ENCODE measurements at regions not wholly inside any gene's neighbourhood (a gene's known extent, or its start where the extent isn't known, plus 50 kb on each side); places are given as distances from the start of the nearest gene placed in this dataset.

DNA sequence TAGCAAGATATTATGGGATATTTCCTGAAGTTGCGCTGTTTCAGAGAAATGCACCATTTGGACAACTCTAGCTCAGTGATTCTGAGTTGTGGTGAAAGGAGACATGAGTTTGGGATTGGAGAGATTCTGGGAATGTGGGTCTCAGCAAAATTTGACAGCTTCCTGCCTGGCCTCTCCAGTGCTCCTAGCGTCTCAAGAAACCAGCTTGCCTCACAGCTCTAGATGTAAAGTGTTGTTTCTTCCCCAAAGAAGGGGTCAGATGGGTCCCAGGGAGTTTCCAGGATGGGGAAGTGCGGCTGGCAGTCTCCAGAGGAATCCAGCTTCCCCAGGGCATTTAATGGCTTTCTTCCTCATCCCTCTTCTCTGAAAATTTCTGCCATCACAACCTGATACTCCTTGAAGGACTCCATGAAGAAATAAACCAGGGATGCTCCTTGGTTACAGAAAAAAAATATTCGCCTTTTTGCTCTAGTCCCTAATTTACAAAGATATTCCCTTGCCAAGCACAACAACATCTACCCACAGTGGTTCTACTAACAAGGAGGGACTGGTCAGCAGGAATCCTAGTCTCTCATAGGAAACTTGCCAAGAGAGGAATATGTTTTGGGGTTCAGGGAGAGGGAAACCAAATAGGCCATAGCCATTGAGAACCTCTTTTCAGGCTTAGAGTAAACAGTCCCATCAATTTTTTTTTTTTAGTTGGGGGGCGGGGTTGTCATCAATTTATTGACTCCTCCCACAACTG lies 185.4 kb upstream of the E2F8 start:
- no peak for TF ChIP-seq CSRNP3 (CRISPR knock-in tag; IDR thresholded peaks at IDR 0.05)
- no peak for TF ChIP-seq OSR1 (CRISPR knock-in tag; IDR thresholded peaks at IDR 0.05)
- no peak for TF ChIP-seq TOX (CRISPR knock-in tag; IDR thresholded peaks at IDR 0.05; ENCODE audit: borderline replicate concordance)
- no peak for TF ChIP-seq CSDC2 (CRISPR knock-in tag; IDR thresholded peaks at IDR 0.05)
